ENCODE measurements at regions not wholly inside any gene's neighbourhood (a gene's known extent, or its start where the extent isn't known, plus 50 kb on each side); places are given as distances from the start of the nearest gene placed in this dataset.

DNA sequence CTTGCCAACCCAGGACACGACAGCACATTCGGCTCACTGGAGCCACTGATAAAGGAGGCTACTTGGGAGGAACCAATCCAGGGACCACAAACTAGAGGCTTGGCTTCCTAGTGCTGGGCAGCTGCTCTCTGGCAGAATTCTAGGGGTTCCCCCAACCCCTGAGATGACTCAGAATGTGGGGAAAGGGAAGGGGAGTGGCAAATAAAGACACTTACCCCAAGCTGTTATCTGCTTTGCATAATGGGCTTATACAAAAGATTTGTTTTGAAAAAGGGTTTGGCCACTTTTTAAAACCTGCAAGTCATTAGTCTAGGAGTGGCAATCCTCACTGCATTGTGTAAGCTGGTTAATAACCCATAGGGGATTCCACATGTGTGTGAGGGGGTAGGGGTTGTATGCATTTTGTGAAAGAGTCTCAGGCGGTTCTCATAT, 64.1 kb upstream of the LMO1 start (continued):
- TF ChIP-seq, protein P1, sequence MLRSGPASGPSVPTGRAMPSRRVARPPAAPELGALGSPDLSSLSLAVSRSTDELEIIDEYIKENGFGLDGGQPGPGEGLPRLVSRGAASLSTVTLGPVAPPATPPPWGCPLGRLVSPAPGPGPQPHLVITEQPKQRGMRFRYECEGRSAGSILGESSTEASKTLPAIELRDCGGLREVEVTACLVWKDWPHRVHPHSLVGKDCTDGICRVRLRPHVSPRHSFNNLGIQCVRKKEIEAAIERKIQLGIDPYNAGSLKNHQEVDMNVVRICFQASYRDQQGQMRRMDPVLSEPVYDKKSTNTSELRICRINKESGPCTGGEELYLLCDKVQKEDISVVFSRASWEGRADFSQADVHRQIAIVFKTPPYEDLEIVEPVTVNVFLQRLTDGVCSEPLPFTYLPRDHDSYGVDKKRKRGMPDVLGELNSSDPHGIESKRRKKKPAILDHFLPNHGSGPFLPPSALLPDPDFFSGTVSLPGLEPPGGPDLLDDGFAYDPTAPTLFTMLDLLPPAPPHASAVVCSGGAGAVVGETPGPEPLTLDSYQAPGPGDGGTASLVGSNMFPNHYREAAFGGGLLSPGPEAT (IDR thresholded peaks at IDR 0.05; ENCODE audit: low read depth), result peak; percentile 37; the same call in 1 of the 2 replicates
- TF ChIP-seq RUNX3 (IDR thresholded peaks at IDR 0.05; ENCODE audit: low read length) (peak; percentile 76), DPF2 (IDR thresholded peaks at IDR 0.05) (peak; percentile 57; the same call in 1 of the 2 replicates), MEF2B (IDR thresholded peaks at IDR 0.05; ENCODE audit: partially characterized antibody, poor library complexity, severe bottlenecking) (peak; percentile 29), ETV6 (conservative IDR thresholded peaks at IDR 0.05 in 1 of 2, IDR thresholded peaks at IDR 0.05 in 1 of 2; ENCODE audit: borderline replicate concordance in 1 of 2, low read depth in 1 of 2) (no peak), SRF (IDR thresholded peaks at IDR 0.05; ENCODE audit: low read depth in 2 of 2, low read length in 2 of 2) (no peak), MXI1 (IDR thresholded peaks at IDR 0.05; ENCODE audit: low read depth, low read length) (peak; percentile 42; the same call in 1 of the 2 replicates)

DNA sequence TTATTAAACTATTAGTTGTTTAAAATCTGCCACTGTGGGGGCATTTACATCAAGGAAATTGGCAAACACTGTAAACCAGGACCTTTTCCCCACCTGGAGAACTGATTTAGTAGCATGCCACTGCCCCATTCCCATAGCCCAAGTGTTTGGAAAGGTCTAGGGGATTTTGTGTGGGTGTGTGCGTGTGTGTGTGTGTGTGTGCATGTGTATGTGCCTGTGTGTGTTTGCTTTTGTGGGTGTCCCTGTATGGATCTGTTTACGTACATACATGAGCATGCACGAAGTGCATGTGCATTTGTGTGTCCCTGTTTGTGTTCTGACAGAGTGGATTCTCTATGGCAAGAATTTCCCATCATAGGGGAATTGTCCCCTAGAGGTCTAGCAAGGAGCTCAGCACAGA, 62.7 kb upstream of the LMO1 start:
- FAIRE-seq, result no peak
- RAD21 ChIA-PET (ENCODE audit: unreplicated experiment), result no interaction called here
- TF ChIP-seq, protein P2, sequence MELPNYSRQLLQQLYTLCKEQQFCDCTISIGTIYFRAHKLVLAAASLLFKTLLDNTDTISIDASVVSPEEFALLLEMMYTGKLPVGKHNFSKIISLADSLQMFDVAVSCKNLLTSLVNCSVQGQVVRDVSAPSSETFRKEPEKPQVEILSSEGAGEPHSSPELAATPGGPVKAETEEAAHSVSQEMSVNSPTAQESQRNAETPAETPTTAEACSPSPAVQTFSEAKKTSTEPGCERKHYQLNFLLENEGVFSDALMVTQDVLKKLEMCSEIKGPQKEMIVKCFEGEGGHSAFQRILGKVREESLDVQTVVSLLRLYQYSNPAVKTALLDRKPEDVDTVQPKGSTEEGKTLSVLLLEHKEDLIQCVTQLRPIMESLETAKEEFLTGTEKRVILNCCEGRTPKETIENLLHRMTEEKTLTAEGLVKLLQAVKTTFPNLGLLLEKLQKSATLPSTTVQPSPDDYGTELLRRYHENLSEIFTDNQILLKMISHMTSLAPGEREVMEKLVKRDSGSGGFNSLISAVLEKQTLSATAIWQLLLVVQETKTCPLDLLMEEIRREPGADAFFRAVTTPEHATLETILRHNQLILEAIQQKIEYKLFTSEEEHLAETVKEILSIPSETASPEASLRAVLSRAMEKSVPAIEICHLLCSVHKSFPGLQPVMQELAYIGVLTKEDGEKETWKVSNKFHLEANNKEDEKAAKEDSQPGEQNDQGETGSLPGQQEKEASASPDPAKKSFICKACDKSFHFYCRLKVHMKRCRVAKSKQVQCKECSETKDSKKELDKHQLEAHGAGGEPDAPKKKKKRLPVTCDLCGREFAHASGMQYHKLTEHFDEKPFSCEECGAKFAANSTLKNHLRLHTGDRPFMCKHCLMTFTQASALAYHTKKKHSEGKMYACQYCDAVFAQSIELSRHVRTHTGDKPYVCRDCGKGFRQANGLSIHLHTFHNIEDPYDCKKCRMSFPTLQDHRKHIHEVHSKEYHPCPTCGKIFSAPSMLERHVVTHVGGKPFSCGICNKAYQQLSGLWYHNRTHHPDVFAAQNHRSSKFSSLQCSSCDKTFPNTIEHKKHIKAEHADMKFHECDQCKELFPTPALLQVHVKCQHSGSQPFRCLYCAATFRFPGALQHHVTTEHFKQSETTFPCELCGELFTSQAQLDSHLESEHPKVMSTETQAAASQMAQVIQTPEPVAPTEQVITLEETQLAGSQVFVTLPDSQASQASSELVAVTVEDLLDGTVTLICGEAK (IDR thresholded peaks at IDR 0.05; ENCODE audit: borderline replicate concordance), result no peak
- TF ChIP-seq IKZF1 (conservative IDR thresholded peaks at IDR 0.05) (no peak), TCF12 (IDR thresholded peaks at IDR 0.05; ENCODE audit: low read depth, low read length) (no peak)
- TF ChIP-seq, protein P3, sequence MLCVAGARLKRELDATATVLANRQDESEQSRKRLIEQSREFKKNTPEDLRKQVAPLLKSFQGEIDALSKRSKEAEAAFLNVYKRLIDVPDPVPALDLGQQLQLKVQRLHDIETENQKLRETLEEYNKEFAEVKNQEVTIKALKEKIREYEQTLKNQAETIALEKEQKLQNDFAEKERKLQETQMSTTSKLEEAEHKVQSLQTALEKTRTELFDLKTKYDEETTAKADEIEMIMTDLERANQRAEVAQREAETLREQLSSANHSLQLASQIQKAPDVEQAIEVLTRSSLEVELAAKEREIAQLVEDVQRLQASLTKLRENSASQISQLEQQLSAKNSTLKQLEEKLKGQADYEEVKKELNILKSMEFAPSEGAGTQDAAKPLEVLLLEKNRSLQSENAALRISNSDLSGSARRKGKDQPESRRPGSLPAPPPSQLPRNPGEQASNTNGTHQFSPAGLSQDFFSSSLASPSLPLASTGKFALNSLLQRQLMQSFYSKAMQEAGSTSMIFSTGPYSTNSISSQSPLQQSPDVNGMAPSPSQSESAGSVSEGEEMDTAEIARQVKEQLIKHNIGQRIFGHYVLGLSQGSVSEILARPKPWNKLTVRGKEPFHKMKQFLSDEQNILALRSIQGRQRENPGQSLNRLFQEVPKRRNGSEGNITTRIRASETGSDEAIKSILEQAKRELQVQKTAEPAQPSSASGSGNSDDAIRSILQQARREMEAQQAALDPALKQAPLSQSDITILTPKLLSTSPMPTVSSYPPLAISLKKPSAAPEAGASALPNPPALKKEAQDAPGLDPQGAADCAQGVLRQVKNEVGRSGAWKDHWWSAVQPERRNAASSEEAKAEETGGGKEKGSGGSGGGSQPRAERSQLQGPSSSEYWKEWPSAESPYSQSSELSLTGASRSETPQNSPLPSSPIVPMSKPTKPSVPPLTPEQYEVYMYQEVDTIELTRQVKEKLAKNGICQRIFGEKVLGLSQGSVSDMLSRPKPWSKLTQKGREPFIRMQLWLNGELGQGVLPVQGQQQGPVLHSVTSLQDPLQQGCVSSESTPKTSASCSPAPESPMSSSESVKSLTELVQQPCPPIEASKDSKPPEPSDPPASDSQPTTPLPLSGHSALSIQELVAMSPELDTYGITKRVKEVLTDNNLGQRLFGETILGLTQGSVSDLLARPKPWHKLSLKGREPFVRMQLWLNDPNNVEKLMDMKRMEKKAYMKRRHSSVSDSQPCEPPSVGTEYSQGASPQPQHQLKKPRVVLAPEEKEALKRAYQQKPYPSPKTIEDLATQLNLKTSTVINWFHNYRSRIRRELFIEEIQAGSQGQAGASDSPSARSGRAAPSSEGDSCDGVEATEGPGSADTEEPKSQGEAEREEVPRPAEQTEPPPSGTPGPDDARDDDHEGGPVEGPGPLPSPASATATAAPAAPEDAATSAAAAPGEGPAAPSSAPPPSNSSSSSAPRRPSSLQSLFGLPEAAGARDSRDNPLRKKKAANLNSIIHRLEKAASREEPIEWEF (IDR thresholded peaks at IDR 0.05; ENCODE audit: insufficient replicate concordance, low read depth, low read length), result no peak

More for the DNA sequence above, 62.7 kb upstream of the LMO1 start:
- Histone ChIP-seq H3K9me3 (replicated peaks; ENCODE audit: control insufficient read depth, insufficient read depth, low read length) (no peaks in the 10 kb centered on the region), H2AFZ (ENCODE audit: control insufficient read depth, low read depth, low read length) (no peak overlapping the region), H3K27ac (ENCODE audit: control insufficient read depth, insufficient read depth) (no peak overlapping the region), H3K4me1 (ENCODE audit: control insufficient read depth, insufficient read depth, low read length) (peaks cover 21% of the 10 kb centered on the region), H4K20me1 (ENCODE audit: control insufficient read depth, insufficient read depth) (no peaks in the 10 kb centered on the region), H3K4me2 (ENCODE audit: control insufficient read depth, insufficient read depth) (no peak overlapping the region), H3K36me3 (ENCODE audit: control insufficient read depth in 2 of 2, insufficient read depth in 2 of 2, low read length in 1 of 2) (no peaks in the 10 kb centered on the region), H3K27me3 (replicated peaks in 1 of 2; ENCODE audit: control insufficient read depth in 2 of 2, insufficient read depth in 2 of 2, low read length in 1 of 2) (no peaks in the 10 kb centered on the region), H3K79me2 (ENCODE audit: control insufficient read depth, insufficient read depth, low read length) (no peaks in the 10 kb centered on the region), H3K9ac (ENCODE audit: control insufficient read depth, insufficient read depth, low read length) (no peak overlapping the region), H3K4me3 (no peak overlapping the region)
- in situ Hi-C loops (cut with MboI) (no loop called here), intact Hi-C loops (cut with micrococcal nuclease; ENCODE audit: unreplicated experiment) (no loop called here)
- 56% methylated on average over 3 of the region's 3 CpGs for WGBS (ENCODE audit: insufficient coverage, insufficient replicate concordance, low lambda C conversion rate, missing lambda C conversion rate)
- ChIA-PET SMC1A (ENCODE audit: uncharacterized antibody, unreplicated experiment) (interaction anchor here (0.7 to 1.8 kb wide), 2 partner anchors 10 to 270 kb away, joined by 3 read pairs; no protein-coding TSS in a partner anchor), CTCF (no interaction called here), POLR2A (interaction anchor here (0.5 kb wide), 1 partner anchor 18 kb away, joined by 3 read pairs; no protein-coding TSS in a partner anchor)
- BruUV-seq (replicated peaks), result no TSS peak
- ATAC-seq (no peak), DNase-seq (ENCODE audit: low read depth, low spot score) (no peak)
